GM21529 (cell line): ENCODE measurements at regions not wholly inside any gene's neighbourhood (a gene's known extent, or its start where the extent isn't known, plus 50 kb on each side); places are given as distances from the start of the nearest gene placed in this dataset.

Source experiments
- ATAC-seq: cut with Tn5 transposase; IDR thresholded peaks from one replicate; pipeline ENCODE4 v1.9.1; 2021; ENCODE audit not compliant: unreplicated experiment

DNA sequence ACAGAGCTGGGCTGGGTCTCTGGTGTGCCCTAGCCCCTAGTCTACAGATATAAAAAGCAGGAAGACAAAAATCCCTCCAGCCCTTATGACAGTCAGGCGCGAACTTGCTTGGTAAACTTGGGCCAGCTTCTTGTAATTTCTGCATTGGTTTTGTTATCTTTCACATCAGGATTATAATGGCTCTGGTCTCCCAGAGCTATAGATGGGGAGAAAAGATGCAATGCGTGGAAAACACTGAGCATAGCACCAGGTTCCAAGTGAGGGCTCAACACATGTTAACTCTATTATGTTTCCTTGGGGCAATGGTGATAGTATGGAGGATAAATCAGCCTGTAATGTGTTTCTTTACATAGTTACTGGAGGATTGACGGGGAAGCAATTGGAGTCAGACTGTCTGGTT is 246.8 kb upstream of the KCNG1 start:
- ATAC-seq, result no peak

DNA sequence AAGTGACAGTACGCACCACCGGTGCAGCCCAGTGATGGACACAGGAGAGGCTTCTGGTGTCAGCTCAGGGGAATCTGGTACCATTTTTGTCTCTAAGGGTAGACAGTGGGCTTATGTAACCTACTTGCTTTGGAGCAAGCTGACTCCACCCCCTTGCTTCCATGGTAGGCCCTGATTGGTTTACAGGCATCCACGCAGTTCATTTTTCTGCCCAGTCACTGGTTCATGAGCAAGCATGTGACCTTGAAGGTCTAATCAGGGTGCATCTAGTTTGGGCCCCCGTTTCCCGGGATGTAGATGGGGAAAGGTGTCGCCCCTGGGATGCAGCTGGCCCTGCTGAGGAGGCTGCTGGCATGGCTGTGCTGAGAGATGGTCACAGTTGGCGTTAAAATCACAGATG is 244.8 kb upstream of the KCNG1 start:
- no peak for ATAC-seq

GRCh38 chr20:51266353-51266752 is 243.4 kb upstream of the KCNG1 start:
- ATAC-seq, result no peak

DNA sequence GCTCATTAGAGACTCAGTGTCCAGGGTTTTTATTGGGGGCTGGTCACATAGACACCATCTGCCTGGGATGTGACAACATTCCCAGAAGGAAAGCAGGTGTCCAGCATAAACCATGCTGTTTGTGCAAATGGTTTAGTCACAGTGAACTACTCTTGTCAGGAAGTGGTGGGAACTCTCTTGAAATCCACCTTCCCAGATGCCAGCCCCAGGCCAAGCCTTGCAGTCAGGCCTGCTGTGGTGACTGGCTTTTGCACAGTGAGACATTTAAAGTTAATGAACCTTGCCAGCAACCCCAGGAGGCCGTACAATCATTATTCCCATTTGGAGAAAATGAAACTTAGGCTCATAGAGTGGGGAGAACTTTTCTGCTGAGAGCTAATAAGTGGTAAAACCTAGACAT is 242.5 kb upstream of the KCNG1 start:
- ATAC-seq, result no peak

DNA sequence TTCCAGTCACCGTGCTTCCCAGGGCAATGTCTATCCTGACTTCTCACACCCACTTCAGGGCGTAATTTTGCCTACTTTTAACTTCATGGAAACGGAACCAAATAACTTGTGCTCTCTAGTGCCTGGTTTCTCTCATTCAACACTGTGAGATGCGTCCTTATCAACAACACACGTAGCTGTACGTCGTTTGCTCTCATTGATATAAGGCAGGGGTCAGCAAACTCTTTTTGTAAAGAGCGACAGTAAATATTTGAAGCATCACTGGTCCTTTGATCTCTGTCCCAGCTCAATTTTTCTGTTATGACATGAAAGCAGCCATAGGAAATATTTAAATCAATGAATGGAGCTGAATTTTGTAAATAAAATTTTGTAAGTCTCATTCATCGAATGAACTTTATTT is 239.3 kb upstream of the KCNG1 start:
- ATAC-seq, result no peak

- no peak for ATAC-seq
Measured at GRCh38 chr20:51259455-51259854, 236.5 kb upstream of the KCNG1 start.

GRCh38 chr20:51258582-51259165 is 235.8 kb upstream of the KCNG1 start:
- ATAC-seq, result no peak

- ATAC-seq, result no peak
Measured at GRCh38 chr20:51255417-51255816, 232.5 kb upstream of the KCNG1 start.

DNA sequence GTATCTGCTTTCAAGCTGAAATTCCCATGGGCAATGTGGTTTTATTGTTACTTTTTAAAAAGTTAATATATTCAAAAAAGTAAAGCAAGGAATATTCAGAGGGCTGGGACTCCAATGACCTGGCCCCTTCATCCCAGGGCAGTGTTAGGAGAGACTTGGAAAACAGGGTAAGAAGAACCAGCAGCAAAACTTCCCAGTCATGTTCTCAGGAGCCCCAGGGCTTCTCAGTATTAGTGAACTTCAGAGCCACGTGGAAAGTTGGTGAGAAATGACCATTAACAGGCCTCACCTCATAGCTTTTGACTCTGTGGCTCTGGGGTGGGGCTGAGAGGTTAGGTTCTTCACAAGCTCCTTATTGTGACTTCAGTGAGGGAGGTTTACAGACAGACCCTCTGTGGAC is 230.4 kb upstream of the KCNG1 start:
- ATAC-seq, result no peak

- ATAC-seq, result no peak
Measured at GRCh38 chr20:51249781-51250180, 226.9 kb upstream of the KCNG1 start.

GRCh38 chr20:51249215-51249614 is 226.3 kb upstream of the KCNG1 start:
- no peak for ATAC-seq

DNA sequence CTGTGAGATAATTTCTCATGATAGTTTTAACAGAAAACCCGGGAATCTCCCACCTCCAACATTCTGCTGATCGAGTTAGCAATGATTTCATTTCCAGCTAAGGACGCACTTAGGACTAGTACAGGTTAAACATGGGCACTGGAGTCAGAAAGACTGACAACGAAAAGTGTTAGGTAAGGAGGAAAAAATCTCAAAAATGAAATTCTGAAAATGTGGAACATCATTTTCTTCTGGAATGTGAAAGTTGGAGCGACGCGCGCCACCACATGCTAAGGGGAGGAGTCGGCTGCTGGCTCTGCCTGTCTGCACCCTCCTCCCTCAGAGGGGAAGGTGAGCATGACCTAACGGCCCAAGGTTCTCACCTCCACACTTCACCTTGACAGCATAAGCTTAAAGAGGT is 221.6 kb upstream of the KCNG1 start:
- ATAC-seq, result no peak

DNA sequence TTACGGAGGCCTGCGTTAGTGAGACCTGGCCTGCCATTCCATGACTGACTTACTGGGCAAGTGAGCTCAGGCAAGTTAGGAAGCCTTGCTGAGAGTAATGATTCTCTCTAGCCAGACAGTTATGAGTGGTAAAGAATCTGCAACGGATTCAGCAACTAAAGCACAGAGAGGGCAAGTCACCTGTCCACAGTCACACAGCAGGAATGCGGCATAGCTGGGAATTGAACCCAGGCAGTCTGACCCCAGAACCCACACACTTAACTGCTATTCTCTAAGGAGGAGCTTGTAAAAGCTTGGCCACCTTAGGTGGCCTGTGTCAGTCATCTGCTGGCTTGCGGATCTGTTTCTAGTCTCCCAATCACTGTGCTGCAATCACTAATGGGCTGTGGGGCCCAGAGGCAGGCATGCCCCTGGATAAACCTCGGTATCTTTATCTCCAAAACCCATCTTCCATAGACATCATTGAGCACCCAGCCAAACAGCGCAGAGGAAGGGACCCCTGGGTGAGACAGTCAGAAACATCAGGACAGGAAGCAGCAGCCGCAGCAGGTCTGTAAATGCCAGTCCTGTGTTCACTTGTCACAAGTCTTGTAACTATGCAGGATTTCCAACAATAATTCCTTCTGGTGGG is 215.9 kb upstream of the KCNG1 start:
- ATAC-seq, result no peak

GRCh38 chr20:51237791-51238190 is 214.9 kb upstream of the KCNG1 start:
- ATAC-seq, result no peak

GRCh38 chr20:51237278-51237677 is 214.4 kb upstream of the KCNG1 start:
- ATAC-seq, result no peak

DNA sequence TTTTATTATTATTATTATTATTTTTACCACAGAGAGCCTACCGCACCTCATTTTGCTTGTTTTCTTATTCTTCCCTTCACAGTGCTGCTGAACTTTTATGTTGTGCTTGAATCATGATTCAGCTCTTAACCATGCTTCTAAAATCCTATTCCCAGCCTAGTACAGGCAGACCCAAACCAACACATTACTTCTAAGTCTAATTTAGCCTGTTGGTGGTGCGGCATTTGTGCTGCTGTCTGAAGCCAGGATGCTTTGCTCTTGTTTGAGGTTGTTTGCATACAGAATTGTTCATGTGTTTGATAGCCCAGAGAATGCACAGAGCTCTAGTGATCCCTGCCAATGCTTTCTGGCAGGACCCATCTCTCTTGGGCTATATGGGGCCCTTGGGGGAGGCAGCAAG is 213.5 kb upstream of the KCNG1 start:
- no peak for ATAC-seq

DNA sequence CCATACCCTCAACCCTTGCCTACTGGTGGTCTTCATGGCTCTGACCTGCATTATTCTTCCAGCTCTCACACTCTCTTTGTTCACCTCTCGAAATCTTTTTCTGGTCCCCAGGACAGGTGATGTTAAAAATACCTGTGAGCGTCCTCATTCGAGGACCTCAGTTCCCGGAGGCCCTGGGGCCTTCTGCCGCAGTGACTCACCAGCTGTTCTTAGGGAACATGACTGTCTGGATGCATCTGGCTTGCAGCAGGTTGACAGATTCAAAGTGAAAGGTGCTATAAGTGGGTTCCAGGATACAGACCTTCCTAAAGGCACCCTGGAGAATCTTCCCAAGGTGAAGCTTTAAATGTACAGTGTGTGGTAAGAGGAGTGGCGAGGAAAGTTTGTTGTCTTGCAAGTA is 210.4 kb upstream of the KCNG1 start:
- no peak for ATAC-seq

GRCh38 chr20:51230727-51231126 is 207.8 kb upstream of the KCNG1 start:
- no peak for ATAC-seq

DNA sequence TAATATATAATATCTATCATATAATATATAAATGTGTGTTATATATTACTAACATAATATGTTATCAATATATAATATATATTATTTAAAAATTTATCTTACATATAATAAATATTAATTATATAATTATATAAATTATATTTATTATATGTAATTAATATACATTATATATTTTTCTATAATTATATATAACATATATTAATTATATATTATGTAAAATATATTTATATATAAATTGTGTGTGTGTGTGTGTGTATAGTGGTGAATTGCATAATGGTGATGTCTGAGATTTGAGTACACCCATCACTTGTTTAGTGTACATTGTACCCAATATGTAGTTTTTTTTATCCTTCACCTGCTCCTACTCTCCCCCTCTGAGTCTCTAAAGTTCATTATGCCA is 205.9 kb upstream of the KCNG1 start:
- no peak for ATAC-seq

- no peak for ATAC-seq
Measured at GRCh38 chr20:51227744-51228143, 204.8 kb upstream of the KCNG1 start.

GRCh38 chr20:51223183-51223720 is 200.3 kb upstream of the KCNG1 start:
- ATAC-seq, result no peak

- no peak for ATAC-seq
Measured at GRCh38 chr20:51221791-51222408, 199.0 kb upstream of the KCNG1 start.

- no peak for ATAC-seq
Measured at GRCh38 chr20:51221103-51221502, 198.2 kb upstream of the KCNG1 start.
